A673 (cell line): ENCODE measurements at regions not wholly inside any gene's neighbourhood (a gene's known extent, or its start where the extent isn't known, plus 50 kb on each side); places are given as distances from the start of the nearest gene placed in this dataset.
A peak's percentile ranks its signal among the peaks of the same experiment; 100 is the strongest.

Source experiments
- BruUV-seq: library from RNA; stranded (reverse); fragments of 400-500 nt; replicated peaks from 2 replicates; lab custom pipeline; 2021; lab: Mats Ljungman, UMichigan
- CTCF ChIA-PET: fragments of 300-600 bp; sonication (Branson Sonifier 250); formaldehyde crosslinking; loops from one replicate; lab custom pipeline; 2022; ENCODE audit warnings: antibody characterized with exemption; lab: Charles Lee
- POLR2A ChIA-PET: fragments of 300-600 bp; sonication (Branson Sonifier 250); formaldehyde crosslinking; loops from one replicate; lab custom pipeline; 2022; ENCODE audit warnings: antibody characterized with exemption; ENCODE audit not compliant: low non-redundant PET; lab: Charles Lee
- DNase-seq: peaks from one replicate; pipeline ENCODE4 v3.0.0-alpha.2; 2015; ENCODE audit warnings: low spot score
- H3K27ac ChIP-seq: fragments of 200-600 bp; sonication (generic); 2 replicates; pipeline ENCODE4 v1.5.1; 2016; ENCODE audit warnings: mixed run types, low read depth, mild to moderate bottlenecking, mixed read lengths, antibody characterized with exemption, low read length; ENCODE audit not compliant: poor library complexity, severe bottlenecking
- H3K27me3 ChIP-seq: fragments of 200-600 bp; sonication (generic); replicated peaks from 2 replicates; pipeline ENCODE4 v1.6.1; 2017; ENCODE audit warnings: mixed run types, low read depth, mild to moderate bottlenecking, mixed read lengths, antibody characterized with exemption, low read length; ENCODE audit not compliant: insufficient read depth, poor library complexity
- H3K36me3 ChIP-seq: fragments of 200-600 bp; sonication (generic); 2 replicates; pipeline ENCODE4 v1.6.1; 2016; ENCODE audit warnings: mixed run types, mild to moderate bottlenecking, mixed read lengths, antibody characterized with exemption, low read length; ENCODE audit not compliant: insufficient read depth, poor library complexity, severe bottlenecking
- H3K4me1 ChIP-seq: fragments of 200-600 bp; sonication (generic); 2 replicates; pipeline ENCODE4 v1.6.1; 2017; ENCODE audit warnings: mixed run types, mild to moderate bottlenecking, mixed read lengths, antibody characterized with exemption, low read length; ENCODE audit not compliant: insufficient read depth, poor library complexity, severe bottlenecking
- H3K4me3 ChIP-seq: fragments of 200-600 bp; sonication (generic); 2 replicates; pipeline ENCODE4 v1.5.1; 2016; ENCODE audit warnings: low read depth, mixed run types, mild to moderate bottlenecking, mixed read lengths, low read length; ENCODE audit not compliant: poor library complexity, severe bottlenecking
- H3K9me3 ChIP-seq: fragments of 200-600 bp; sonication (generic); 2 replicates; pipeline ENCODE4 v1.6.1; 2016; ENCODE audit warnings: mixed run types, low read depth, mild to moderate bottlenecking, mixed read lengths, antibody characterized with exemption, low read length; ENCODE audit not compliant: poor library complexity, severe bottlenecking
- EZH2 ChIP-seq: fragments of 200-600 bp; sonication (generic); IDR thresholded peaks from 2 replicates; pipeline ENCODE4 v1.6.1; 2017; ENCODE audit warnings: borderline replicate concordance, low read depth, mild to moderate bottlenecking, mixed read lengths, antibody characterized with exemption, low read length; ENCODE audit not compliant: poor library complexity, severe bottlenecking
- intact Hi-C: fragments of 100-400 bp; cut with micrococcal nuclease; formaldehyde crosslinking; loops from one replicate; pipeline ENCODE4 v1.10.0; 2022; ENCODE audit not compliant: unreplicated experiment
- TF ChIP-seq, protein P1 (sequence below): fragments of 300-800, 200-600 bp; sonication (generic); conservative IDR thresholded peaks from 2 replicates; pipeline ENCODE4 v1.5.1; 2017; ENCODE audit warnings: low read depth, mild to moderate bottlenecking, antibody characterized with exemption, low read length, moderate library complexity, mixed read lengths

DNA sequence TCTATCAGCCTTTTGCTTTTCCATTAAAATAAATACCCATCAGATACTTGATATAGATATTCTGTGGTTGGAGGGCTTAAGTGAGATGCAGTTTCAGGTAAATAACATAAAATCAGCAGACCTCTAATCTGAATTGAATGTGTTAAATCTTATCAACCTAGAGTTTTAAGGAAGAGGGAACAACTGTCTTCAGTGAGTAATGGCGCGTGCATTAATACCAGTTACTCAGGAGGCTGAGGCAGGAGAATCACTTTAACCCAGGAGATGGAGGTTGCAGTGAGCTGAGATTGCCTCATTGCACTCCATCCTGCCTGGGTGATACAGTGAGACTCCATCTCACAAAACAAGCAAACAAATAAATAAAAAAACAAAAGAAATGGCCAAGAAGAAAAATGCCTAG lies 54.3 kb downstream of the FAT4 start:
- Histone ChIP-seq H3K27me3 (no peaks in the 10 kb centered on the region), H3K4me1 (peaks cover 17% of the 10 kb centered on the region), H3K9me3 (no peaks in the 10 kb centered on the region), H3K27ac (peak overlapping the region; percentile 57), H3K4me3 (peak overlapping the region; percentile 32), H3K36me3 (no peaks in the 10 kb centered on the region)
- intact Hi-C loops: no loop called here
- no peak for DNase-seq
- POLR2A ChIA-PET: no interaction called here
- TF ChIP-seq, protein P1, sequence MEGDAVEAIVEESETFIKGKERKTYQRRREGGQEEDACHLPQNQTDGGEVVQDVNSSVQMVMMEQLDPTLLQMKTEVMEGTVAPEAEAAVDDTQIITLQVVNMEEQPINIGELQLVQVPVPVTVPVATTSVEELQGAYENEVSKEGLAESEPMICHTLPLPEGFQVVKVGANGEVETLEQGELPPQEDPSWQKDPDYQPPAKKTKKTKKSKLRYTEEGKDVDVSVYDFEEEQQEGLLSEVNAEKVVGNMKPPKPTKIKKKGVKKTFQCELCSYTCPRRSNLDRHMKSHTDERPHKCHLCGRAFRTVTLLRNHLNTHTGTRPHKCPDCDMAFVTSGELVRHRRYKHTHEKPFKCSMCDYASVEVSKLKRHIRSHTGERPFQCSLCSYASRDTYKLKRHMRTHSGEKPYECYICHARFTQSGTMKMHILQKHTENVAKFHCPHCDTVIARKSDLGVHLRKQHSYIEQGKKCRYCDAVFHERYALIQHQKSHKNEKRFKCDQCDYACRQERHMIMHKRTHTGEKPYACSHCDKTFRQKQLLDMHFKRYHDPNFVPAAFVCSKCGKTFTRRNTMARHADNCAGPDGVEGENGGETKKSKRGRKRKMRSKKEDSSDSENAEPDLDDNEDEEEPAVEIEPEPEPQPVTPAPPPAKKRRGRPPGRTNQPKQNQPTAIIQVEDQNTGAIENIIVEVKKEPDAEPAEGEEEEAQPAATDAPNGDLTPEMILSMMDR: no peak
- TF ChIP-seq EZH2: no peak
- BruUV-seq: no TSS peak
- CTCF ChIA-PET: no interaction called here

DNA sequence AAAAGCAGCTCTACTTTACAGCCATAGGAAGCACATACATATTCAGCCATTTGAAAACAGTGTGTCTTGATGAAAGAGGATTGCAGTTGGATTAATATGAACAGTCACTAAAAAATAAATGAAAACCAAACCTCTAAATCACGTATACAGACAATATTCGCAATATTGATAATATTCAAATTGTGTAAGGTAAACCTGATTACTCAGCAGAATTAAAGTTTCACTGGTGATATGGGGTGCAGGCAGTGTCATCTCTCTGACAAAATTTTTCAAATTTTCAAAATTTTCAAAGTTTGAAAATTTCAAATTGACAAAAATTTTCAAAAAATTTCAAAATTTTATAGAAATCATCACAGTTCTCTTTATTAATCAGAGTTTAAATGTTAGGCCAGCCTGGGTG lies 55.7 kb downstream of the FAT4 start:
- intact Hi-C loops: no loop called here
- ChIA-PET CTCF (no interaction called here), POLR2A (no interaction called here)
- Histone ChIP-seq H3K36me3 (no peaks in the 10 kb centered on the region), H3K4me1 (peaks cover 17% of the 10 kb centered on the region), H3K9me3 (no peaks in the 10 kb centered on the region), H3K4me3 (no peak overlapping the region), H3K27ac (no peak overlapping the region), H3K27me3 (no peaks in the 10 kb centered on the region)
- no peak for DNase-seq
- BruUV-seq: no TSS peak
- TF ChIP-seq EZH2: no peak
- TF ChIP-seq, protein P1: no peak

DNA sequence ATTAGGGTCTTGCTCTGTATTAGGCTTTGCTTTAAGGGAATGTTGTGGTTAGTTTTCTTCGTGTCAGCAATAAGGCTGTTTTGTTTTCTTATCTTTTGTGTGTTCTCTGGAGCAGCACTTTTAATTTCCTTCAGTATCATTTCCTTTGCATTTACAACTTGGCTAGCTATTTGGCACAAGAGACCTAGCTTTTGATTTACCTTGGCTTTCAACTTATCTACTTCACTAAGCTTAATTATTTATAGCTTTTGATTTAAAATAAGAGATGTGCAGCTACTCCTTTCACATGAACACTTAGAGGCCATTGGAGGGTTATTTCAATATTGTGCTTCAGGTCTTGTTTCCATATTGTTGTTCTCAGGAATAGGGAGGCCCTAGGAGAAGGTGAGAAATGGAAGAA lies 68.2 kb downstream of the FAT4 start:
- intact Hi-C loops: no loop called here
- DNase-seq: no peak
- no peaks in the 10 kb centered on the region for H3K27me3 ChIP-seq
- H3K4me1 ChIP-seq: peaks cover 5% of the 10 kb centered on the region
- H3K9me3 ChIP-seq: no peaks in the 10 kb centered on the region
- no peak overlapping the region for H3K4me3 ChIP-seq
- H3K36me3 ChIP-seq: no peaks in the 10 kb centered on the region
- POLR2A ChIA-PET: interaction anchor here (0.6 kb wide), 1 partner anchor 330 kb away, joined by 3 read pairs; no protein-coding TSS in a partner anchor
- no peak for TF ChIP-seq EZH2
- TF ChIP-seq, protein P1: no peak
- no peak overlapping the region for H3K27ac ChIP-seq
- no TSS peak for BruUV-seq
- CTCF ChIA-PET: no interaction called here
